Right lobe of liver (tissue), 4 donors: ENCODE measurements at regions not wholly inside any gene's neighbourhood (a gene's known extent, or its start where the extent isn't known, plus 50 kb on each side); places are given as distances from the start of the nearest gene placed in this dataset.
"Not testable (repeated sequence)": the region's sequence is repeated elsewhere in the genome, so short reads cannot be mapped to it uniquely, and the experiment has no call there.

Source experiments
- CTCF ChIP-seq, 4 donors: fragments of 200-600 bp in 3 of 4; fragments of 450-650 bp in 1 of 4; IDR thresholded peaks; one replicate each; pipeline versions ENCODE4 v1.5.1 to v1.8.0; 2016 to 2022; ENCODE audit warnings: antibody characterized with exemption in 4 of 4, mild to moderate bottlenecking in 2 of 4
- POLR2A ChIP-seq: fragments of 450-650 bp; IDR thresholded peaks from one replicate; pipeline ENCODE4 v1.6.1; 2017; ENCODE audit warnings: antibody characterized with exemption, mild to moderate bottlenecking
- donor health status: DM: no; HTN: no; CAD: no.
- donor health status: DM: no; HTN: no; CAD: no.
- donor health status: DM: no; HTN: yes; CAD: no.

- TF ChIP-seq POLR2A; CTCF (IDR thresholded peaks at IDR 0.05): not testable (repeated sequence)
These were observed 90.1 kb upstream of the GARIN1A start for GRCh38 chr7:128581825-128582561.
